ENCODE measurements at regions not wholly inside any gene's neighbourhood (a gene's known extent, or its start where the extent isn't known, plus 50 kb on each side); places are given as distances from the start of the nearest gene placed in this dataset.

DNA sequence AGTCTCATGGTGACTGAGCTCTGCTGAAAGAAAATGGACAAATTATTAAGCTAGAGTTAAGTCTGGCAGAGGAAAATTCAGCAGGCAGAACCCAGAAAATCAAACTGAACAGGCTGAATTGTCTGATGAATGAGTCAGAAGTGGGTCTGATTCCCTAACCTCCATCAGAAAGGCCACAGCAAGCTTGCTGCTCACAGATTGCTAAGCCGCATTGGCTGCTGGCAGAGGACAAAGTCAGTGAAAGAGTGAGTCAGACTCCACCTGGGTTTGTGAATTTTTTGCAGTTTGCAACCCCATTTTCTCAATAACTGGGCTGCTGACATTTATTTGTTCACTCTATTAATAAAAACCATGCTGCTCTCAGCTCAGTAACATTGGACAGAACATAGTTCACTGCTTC lies 191.3 kb downstream of the EPM2A start:
- peak; percentile 35 for DNase-seq
- in situ Hi-C loops (cut with HindIII; ENCODE audit: low pct_ligation_motif_present, low sequenced_read_pairs), result no loop called here
- Histone ChIP-seq H3K36me3 (replicated peaks) (no peaks in the 10 kb centered on the region), H3K27ac (no peak overlapping the region), H3K27me3 (replicated peaks) (no peaks in the 10 kb centered on the region), H3K4me3 (ENCODE audit: low read depth, low read length) (no peak overlapping the region)
- TF ChIP-seq, protein P1, sequence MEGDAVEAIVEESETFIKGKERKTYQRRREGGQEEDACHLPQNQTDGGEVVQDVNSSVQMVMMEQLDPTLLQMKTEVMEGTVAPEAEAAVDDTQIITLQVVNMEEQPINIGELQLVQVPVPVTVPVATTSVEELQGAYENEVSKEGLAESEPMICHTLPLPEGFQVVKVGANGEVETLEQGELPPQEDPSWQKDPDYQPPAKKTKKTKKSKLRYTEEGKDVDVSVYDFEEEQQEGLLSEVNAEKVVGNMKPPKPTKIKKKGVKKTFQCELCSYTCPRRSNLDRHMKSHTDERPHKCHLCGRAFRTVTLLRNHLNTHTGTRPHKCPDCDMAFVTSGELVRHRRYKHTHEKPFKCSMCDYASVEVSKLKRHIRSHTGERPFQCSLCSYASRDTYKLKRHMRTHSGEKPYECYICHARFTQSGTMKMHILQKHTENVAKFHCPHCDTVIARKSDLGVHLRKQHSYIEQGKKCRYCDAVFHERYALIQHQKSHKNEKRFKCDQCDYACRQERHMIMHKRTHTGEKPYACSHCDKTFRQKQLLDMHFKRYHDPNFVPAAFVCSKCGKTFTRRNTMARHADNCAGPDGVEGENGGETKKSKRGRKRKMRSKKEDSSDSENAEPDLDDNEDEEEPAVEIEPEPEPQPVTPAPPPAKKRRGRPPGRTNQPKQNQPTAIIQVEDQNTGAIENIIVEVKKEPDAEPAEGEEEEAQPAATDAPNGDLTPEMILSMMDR (IDR thresholded peaks at IDR 0.05; ENCODE audit: low read depth, low read length, missing control alignments), result no peak

DNA sequence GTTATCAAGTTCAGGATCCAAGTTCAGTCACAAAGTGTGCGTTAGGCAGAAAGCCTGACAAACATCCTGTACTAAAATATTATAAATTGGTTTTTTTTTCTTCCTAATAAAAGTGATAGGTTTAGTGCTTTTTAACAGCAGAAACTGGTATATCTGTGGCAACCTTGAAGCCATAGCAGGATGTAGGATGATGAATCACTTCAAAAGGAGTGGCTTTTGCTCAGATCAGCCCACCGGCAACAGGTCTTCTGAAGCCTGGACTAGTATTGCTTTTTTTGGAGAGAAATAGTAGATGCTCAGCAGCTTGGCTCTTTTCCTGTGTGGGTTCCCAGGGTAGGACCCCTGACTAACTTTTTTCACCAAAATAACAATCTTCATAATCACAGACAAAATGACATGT lies 190.8 kb downstream of the EPM2A start:
- TF ChIP-seq, protein P1 (IDR thresholded peaks at IDR 0.05; ENCODE audit: low read depth, low read length, missing control alignments), result no peak
- in situ Hi-C loops (cut with HindIII; ENCODE audit: low pct_ligation_motif_present, low sequenced_read_pairs), result no loop called here
- Histone ChIP-seq H3K4me3 (ENCODE audit: low read depth, low read length) (no peak overlapping the region), H3K27ac (no peak overlapping the region), H3K36me3 (replicated peaks) (no peaks in the 10 kb centered on the region), H3K27me3 (replicated peaks) (no peaks in the 10 kb centered on the region)
- DNase-seq, result no peak

DNA sequence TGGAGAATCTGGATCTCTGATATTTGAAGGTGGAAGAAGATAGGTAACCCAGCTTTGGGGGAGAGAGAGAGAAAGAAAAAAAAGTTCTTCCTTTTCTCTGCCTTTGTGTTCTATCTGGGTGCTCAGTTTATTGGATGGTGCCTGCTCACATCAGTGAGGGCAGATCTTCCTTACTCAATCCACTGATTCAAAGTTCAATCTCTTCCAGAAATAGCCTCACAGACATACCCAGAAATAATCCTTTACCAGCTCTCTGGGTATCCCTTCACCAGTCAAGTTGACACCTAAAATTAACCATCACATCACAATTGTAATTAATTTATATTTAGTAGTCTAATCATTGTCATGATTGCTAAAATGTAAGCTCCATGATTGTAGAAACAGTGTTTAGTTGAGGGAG lies 189.1 kb downstream of the EPM2A start:
- TF ChIP-seq, protein P1 (IDR thresholded peaks at IDR 0.05; ENCODE audit: low read depth, low read length, missing control alignments), result no peak
- in situ Hi-C loops (cut with HindIII; ENCODE audit: low pct_ligation_motif_present, low sequenced_read_pairs), result no loop called here

DNA sequence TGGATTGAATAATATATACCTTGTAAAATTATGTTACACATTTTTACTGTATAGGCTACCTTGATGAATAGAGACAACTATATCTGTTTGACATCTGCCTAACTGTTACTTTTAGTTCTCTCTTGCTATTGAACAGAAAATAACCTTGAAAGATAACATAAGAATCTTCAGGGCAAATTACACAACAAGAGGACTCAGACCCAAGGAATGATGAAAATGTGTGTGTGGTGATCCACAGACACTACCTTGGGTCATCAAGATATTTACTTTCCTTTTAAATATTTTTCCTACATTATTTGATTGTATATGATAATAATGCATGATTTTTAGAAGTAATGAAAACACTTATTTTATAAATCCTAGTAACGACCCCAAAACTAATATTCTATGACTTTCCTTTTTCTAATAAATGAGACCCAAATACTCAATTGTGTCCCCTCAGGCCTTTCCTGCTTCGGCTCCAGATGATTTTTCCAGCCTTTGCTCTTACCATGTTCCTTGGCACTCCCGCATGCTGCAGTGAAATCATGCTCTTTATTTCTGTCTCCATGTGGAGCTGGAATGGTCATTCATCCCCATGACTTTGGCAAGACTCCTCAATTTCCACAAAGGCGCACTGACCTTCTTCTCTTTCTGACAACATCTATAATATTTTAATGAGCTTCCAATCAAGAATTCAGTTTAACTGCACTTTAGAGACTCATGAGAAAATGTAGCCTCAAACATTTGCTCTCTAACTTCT lies 187.6 kb downstream of the EPM2A start:
- Histone ChIP-seq H3K27me3 (replicated peaks) (no peaks in the 10 kb centered on the region), H3K4me3 (ENCODE audit: low read depth, low read length) (no peak overlapping the region), H3K36me3 (replicated peaks) (no peaks in the 10 kb centered on the region), H3K27ac (no peak overlapping the region)
- in situ Hi-C loops (cut with HindIII; ENCODE audit: low pct_ligation_motif_present, low sequenced_read_pairs), result no loop called here
- no peak for DNase-seq
- TF ChIP-seq, protein P1 (IDR thresholded peaks at IDR 0.05; ENCODE audit: low read depth, low read length, missing control alignments), result no peak

More for the DNA sequence above, 189.1 kb downstream of the EPM2A start:
- H3K27me3 ChIP-seq (replicated peaks), result no peaks in the 10 kb centered on the region
- no peak overlapping the region for H3K27ac ChIP-seq
- no peak overlapping the region for H3K4me3 ChIP-seq (ENCODE audit: low read depth, low read length)
- DNase-seq, result no peak
- no peaks in the 10 kb centered on the region for H3K36me3 ChIP-seq (replicated peaks)

DNA sequence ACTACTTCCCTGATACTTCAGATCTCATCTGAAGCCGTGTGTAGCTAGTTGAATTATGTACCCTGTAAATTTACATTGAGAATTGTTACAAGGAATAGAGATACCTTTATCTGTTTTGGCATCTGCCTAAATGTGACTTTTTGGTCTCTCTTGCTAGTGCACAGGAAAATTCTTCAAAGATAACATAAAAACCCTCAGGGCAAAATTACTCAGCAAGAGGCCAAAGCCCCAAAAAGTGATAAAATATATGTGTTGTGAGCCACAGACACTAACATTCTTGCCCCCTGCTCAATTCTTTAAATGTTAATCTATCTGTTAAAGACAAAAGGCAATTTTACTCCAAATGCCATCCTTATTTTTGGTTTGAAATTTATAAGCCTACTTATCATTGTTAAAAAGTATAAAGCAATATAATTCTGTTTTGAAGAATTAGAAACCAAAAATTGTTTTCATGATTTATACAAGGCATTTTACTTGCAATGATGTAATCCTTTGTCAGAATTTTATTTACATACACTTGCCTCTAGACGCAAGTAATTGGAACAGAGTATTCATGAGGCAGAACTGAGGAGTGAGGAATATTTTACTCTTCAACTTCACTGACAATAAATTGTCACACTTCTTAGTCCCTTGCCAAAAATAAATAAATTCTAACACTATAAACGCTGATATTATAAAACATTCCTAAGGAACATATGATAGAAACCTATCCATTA lies 186.2 kb downstream of the EPM2A start:
- Histone ChIP-seq H3K36me3 (replicated peaks) (no peaks in the 10 kb centered on the region), H3K27me3 (replicated peaks) (no peaks in the 10 kb centered on the region), H3K4me3 (ENCODE audit: low read depth, low read length) (no peak overlapping the region), H3K27ac (no peak overlapping the region)
- no peak for DNase-seq
- TF ChIP-seq, protein P1 (IDR thresholded peaks at IDR 0.05; ENCODE audit: low read depth, low read length, missing control alignments), result no peak
- in situ Hi-C loops (cut with HindIII; ENCODE audit: low pct_ligation_motif_present, low sequenced_read_pairs), result no loop called here

Measured in brain microvascular endothelial cell (primary cell).